GM23248 (cell line): ENCODE measurements at regions not wholly inside any gene's neighbourhood (a gene's known extent, or its start where the extent isn't known, plus 50 kb on each side); places are given as distances from the start of the nearest gene placed in this dataset.
"Not testable (repeated sequence)": the region's sequence is repeated elsewhere in the genome, so short reads cannot be mapped to it uniquely, and the experiment has no call there.

Experiments used
- DNase-seq: peaks from one replicate; pipeline ENCODE4 v3.0.0-alpha.2; 2015
- H2AFZ ChIP-seq: fragments of 200-600 bp; sonication (generic); 2 replicates; pipeline ENCODE4 v1.6.1; 2016; ENCODE audit warnings: antibody characterized with exemption
- H3F3A ChIP-seq: fragments of 200-600 bp; sonication (generic); 2 replicates; pipeline ENCODE4 v1.6.1; 2016; ENCODE audit warnings: mild to moderate bottlenecking, antibody characterized with exemption, mixed run types; ENCODE audit not compliant: insufficient read depth
- H3K27ac ChIP-seq: fragments of 200-600 bp; sonication (generic); 2 replicates; pipeline ENCODE4 v1.5.1; 2016; ENCODE audit warnings: mild to moderate bottlenecking
- H3K27me3 ChIP-seq: fragments of 200-600 bp; sonication (generic); replicated peaks from 2 replicates; pipeline ENCODE4 v1.6.1; 2016; ENCODE audit warnings: mild to moderate bottlenecking; ENCODE audit not compliant: insufficient read depth
- H3K36me3 ChIP-seq: fragments of 200-600 bp; sonication (generic); 2 replicates; pipeline ENCODE4 v1.6.1; 2016; ENCODE audit warnings: low read depth, mild to moderate bottlenecking
- H3K4me1 ChIP-seq: fragments of 200-600 bp; sonication (generic); 2 replicates; pipeline ENCODE4 v1.6.1; 2016; ENCODE audit warnings: mild to moderate bottlenecking; ENCODE audit not compliant: insufficient read depth
- H3K4me2 ChIP-seq: fragments of 200-600 bp; sonication (generic); one replicate; pipeline ENCODE4 v1.6.1; 2016; ENCODE audit warnings: mild to moderate bottlenecking; ENCODE audit not compliant: unreplicated experiment
- H3K4me3 ChIP-seq: fragments of 200-600 bp; sonication (generic); 2 replicates; pipeline ENCODE4 v1.5.1; 2016; ENCODE audit warnings: mild to moderate bottlenecking
- H3K79me2 ChIP-seq: fragments of 200-600 bp; sonication (generic); 2 replicates; pipeline ENCODE4 v1.6.1; 2016; ENCODE audit warnings: mild to moderate bottlenecking; ENCODE audit not compliant: insufficient read depth
- H3K9ac ChIP-seq: fragments of 200-600 bp; sonication (generic); 2 replicates; pipeline ENCODE4 v1.6.1; 2016; ENCODE audit warnings: mild to moderate bottlenecking
- H3K9me2 ChIP-seq: fragments of 200-600 bp; sonication (generic); 2 replicates; pipeline ENCODE4 v1.6.1; 2016; ENCODE audit warnings: mixed run types, mild to moderate bottlenecking, moderate library complexity; ENCODE audit not compliant: insufficient read depth
- H3K9me3 ChIP-seq: fragments of 200-600 bp; sonication (generic); one replicate; pipeline ENCODE4 v1.6.1; 2017; ENCODE audit warnings: low read depth
- H4K20me1 ChIP-seq: fragments of 200-600 bp; sonication (generic); 2 replicates; pipeline ENCODE4 v1.6.0; 2016; ENCODE audit not compliant: insufficient read depth
- EZH2 ChIP-seq: fragments of 200-600 bp; sonication (generic); IDR thresholded peaks from 2 replicates; pipeline ENCODE4 v1.6.1; 2018; ENCODE audit warnings: antibody characterized with exemption, mild to moderate bottlenecking; ENCODE audit not compliant: insufficient read depth, poor library complexity, severe bottlenecking
- EZH2phosphoT487 ChIP-seq: fragments of 200-600 bp; sonication (generic); IDR thresholded peaks from 2 replicates; pipeline ENCODE4 v1.6.1; 2018; ENCODE audit warnings: antibody characterized with exemption, moderate library complexity, mild to moderate bottlenecking, low read depth; ENCODE audit not compliant: insufficient read depth
- WGBS, 2 experiments: methylation state at CpG; one replicate each; pipeline ENCODE4 v1.1.6; 2015 to 2017; ENCODE audit warnings: low lambda C conversion rate in 2 of 2, low coverage in 1 of 2; ENCODE audit errors: missing lambda C conversion rate in 2 of 2; 5-methylcytosine and 5-hydroxymethylcytosine counted together
- in situ Hi-C: fragments of 300-500 bp; cut with MboI; formaldehyde crosslinking; loops from 2 replicates; pipeline ENCODE4 v1.15.0; 2020

DNA sequence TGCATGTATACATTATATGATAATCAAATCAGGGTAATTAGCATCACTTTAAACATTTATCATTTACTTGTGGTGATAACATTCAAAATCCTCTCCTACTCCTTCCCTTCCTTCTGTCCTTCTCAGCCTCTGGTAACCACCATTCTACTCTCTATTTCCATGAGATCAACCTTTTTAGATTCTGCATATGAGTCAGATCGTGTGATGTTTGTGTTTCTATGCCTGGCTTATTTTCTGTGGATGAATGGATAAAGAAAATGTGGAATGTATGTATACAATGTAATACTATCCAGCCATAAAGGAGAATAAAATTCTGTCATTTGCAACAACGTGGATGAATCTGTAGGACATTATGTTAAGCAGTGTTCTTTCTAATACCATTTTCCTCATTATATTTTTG, 123.9 kb downstream of the NAA11 start:
- Histone ChIP-seq H3K27ac (no peak overlapping the region), H2AFZ (no peak overlapping the region), H4K20me1 (no peaks in the 10 kb centered on the region), H3K4me2 (no peak overlapping the region), H3K36me3 (no peaks in the 10 kb centered on the region), H3K79me2 (no peaks in the 10 kb centered on the region), H3K9me2 (no peaks in the 10 kb centered on the region), H3F3A (no peaks in the 10 kb centered on the region), H3K9me3 (no peaks in the 10 kb centered on the region), H3K27me3 (no peaks in the 10 kb centered on the region), H3K9ac (no peak overlapping the region), H3K4me1 (no peaks in the 10 kb centered on the region), H3K4me3 (no peak overlapping the region)
- in situ Hi-C loops = no loop called here
- WGBS, 2 experiments = 50% methylated on average over 2 of the region's 2 CpGs
- no peak for DNase-seq
- TF ChIP-seq EZH2phosphoT487 (no peak), EZH2 (no peak)

DNA sequence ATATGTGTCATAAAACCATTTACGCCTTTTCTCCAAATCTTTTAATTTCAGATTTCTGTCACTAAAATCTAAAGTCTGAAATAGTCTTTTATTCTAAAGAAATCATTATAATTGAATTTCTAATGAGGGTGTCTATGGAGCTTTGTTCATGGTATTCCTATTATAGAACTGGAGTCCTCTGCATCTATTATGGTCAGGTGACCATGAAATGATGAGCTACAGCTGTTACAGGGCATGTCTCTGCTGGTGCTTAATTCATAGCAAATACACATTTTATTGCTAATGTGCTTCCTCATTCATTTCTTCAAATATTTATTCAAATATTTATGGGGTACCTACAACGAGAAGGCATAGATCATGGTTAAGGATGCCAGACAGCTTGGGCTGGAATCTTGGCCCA, 126.1 kb downstream of the NAA11 start:
- Histone ChIP-seq H3K9ac (no peak overlapping the region), H3K27ac (no peak overlapping the region), H3K9me3 (no peaks in the 10 kb centered on the region), H3K4me2 (no peak overlapping the region), H3K9me2 (no peaks in the 10 kb centered on the region), H3K27me3 (no peaks in the 10 kb centered on the region), H3K4me1 (no peaks in the 10 kb centered on the region), H3K79me2 (no peaks in the 10 kb centered on the region), H3K4me3 (no peak overlapping the region), H2AFZ (no peak overlapping the region), H3F3A (no peaks in the 10 kb centered on the region), H3K36me3 (no peaks in the 10 kb centered on the region), H4K20me1 (no peaks in the 10 kb centered on the region)
- TF ChIP-seq EZH2 (no peak), EZH2phosphoT487 (no peak)
- no peak for DNase-seq
- in situ Hi-C loops = no loop called here
- WGBS, 2 experiments = 48% methylated on average over 2 of the region's 2 CpGs

DNA sequence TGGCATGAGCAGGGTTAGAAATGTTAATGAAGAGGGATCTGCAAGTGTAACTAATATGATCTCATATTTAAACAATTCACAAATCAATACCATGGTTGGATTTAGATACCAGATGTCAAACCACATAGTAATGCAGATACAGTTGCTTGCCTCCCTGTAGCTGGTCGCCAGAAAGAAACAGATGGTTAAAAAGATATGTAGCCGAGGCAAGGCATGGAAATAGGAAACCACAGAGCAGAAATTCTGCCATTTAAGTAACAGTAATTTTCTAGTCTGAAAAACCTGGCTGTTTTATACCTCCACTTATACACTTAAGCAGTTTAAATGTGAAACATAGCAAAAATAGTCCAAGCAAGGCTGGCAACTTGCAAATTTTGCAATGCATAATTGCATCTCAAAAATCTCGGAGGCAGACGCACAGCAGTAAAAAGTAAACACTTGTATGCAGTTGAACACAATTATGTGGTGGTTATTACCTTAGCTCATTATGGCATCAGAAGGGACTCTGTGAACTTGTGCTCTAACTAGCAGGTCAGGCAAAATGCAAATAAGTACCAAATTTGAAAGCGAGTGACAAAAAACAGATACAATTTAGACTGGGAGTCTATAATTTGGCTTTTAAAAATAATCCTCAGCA, 126.8 kb downstream of the NAA11 start:
- H3K4me1 ChIP-seq = no peaks in the 10 kb centered on the region
- no peaks in the 10 kb centered on the region for H3K9me2 ChIP-seq
- H3K36me3 ChIP-seq = no peaks in the 10 kb centered on the region
- no peaks in the 10 kb centered on the region for H4K20me1 ChIP-seq
- no peak overlapping the region for H3K9ac ChIP-seq
- H3K27me3 ChIP-seq = no peaks in the 10 kb centered on the region
- H3F3A ChIP-seq = no peaks in the 10 kb centered on the region
- no peak overlapping the region for H3K27ac ChIP-seq
- H3K9me3 ChIP-seq = no peaks in the 10 kb centered on the region
- no peak overlapping the region for H3K4me2 ChIP-seq
- in situ Hi-C loops = no loop called here
- H2AFZ ChIP-seq = no peak overlapping the region
- no peak for DNase-seq
- TF ChIP-seq EZH2 = no peak
- no peak for TF ChIP-seq EZH2phosphoT487
- 28 to 46% methylated on average over 5 of the region's 5 CpGs for WGBS, 2 experiments
- no peaks in the 10 kb centered on the region for H3K79me2 ChIP-seq
- H3K4me3 ChIP-seq = no peak overlapping the region

DNA sequence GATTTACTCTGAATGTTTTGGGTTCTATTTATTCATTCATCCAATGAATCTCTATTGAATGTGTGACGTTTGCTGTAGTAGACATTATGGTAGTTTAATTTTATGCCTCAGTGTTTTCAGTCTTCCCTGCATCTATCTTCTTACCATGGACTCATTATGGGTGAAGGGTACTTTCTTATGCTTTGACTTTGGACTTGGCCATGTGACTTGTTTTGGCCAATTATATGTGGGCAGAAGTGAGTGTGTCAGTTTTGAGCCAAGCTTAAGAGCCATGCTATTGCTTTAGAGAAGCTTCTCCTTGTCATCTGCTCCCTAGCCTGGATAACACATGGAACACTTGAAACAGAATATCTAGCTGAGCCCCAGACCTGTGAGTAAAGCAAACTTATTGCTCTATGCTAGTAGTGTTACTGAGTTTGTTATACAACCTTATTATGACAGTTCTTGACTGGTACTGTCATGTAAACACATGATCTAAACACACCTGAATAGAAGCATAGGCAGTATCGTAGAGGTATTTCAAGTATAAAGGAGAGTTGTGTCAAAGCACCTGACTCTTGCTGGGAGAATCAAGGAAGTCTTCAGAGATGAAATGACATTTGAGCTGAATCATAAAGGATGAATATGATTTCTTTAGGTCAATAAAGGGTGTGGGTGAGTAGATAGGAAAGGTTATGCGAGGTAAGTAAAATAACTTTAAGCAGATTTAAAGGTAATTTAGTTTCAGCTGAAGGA, 128.4 kb downstream of the NAA11 start:
- Histone ChIP-seq H3K27me3 (no peaks in the 10 kb centered on the region), H3K4me1 (no peaks in the 10 kb centered on the region), H3K79me2 (no peaks in the 10 kb centered on the region), H3K4me3 (no peak overlapping the region), H3K9me3 (no peaks in the 10 kb centered on the region), H4K20me1 (no peaks in the 10 kb centered on the region), H3K9ac (no peak overlapping the region), H3K4me2 (no peak overlapping the region), H3K9me2 (no peaks in the 10 kb centered on the region), H3F3A (no peaks in the 10 kb centered on the region), H3K36me3 (no peaks in the 10 kb centered on the region), H2AFZ (no peak overlapping the region), H3K27ac (no peak overlapping the region)
- 53 to 55% methylated on average over 3 of the region's 3 CpGs for WGBS, 2 experiments
- TF ChIP-seq EZH2 (no peak), EZH2phosphoT487 (no peak)
- in situ Hi-C loops = no loop called here
- DNase-seq = no peak

DNA sequence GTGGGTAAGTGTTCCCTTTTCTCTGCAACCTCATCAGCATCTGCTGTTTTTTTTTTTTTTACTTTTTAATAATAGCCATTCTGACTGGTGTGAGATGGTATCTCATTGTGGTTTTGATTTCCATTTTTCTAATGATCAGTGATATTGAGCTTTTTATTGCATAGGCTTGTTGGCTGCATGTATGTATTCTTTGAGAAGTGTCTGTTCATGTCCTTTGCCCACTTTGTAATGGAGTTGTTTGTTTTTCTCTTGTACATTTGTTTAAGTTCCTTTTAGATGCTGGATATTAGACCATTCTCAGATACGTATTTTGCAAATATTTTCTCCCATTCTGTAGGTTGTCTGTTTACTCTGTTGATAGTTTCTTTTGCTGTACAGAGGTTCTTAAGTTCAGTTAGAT, 134.6 kb downstream of the NAA11 start:
- H3K27me3 ChIP-seq, H4K20me1 ChIP-seq, H3F3A ChIP-seq, H3K27ac ChIP-seq, H3K4me2 ChIP-seq, H3K4me3 ChIP-seq, H2AFZ ChIP-seq, H3K9ac ChIP-seq, H3K9me2 ChIP-seq, DNase-seq, H3K9me3 ChIP-seq, H3K36me3 ChIP-seq, H3K4me1 ChIP-seq, in situ Hi-C loops, H3K79me2 ChIP-seq: not testable (repeated sequence)
- WGBS, 2 experiments = 29 to 37% methylated on average over 1 of the region's 1 CpG
